ENCODE measurements at regions not wholly inside any gene's neighbourhood (a gene's known extent, or its start where the extent isn't known, plus 50 kb on each side); places are given as distances from the start of the nearest gene placed in this dataset.

GRCh38 chr2:195606179-195606578, 50.8 kb upstream of the SLC39A10 start:
- H3K27me3 Mint-ChIP-seq, result no peaks in the 10 kb centered on the region
- H3K4me3 Mint-ChIP-seq, result no peak overlapping the region
- DNase-seq, result no peak
- no peak overlapping the region for H3K27ac Mint-ChIP-seq
- CTCF ChIA-PET, result no interaction called here
- H3K4me1 Mint-ChIP-seq (ENCODE audit: low read depth), result peaks cover 26% of the 10 kb centered on the region
- no peaks in the 10 kb centered on the region for H3K36me3 Mint-ChIP-seq
- intact Hi-C loops (cut with micrococcal nuclease), result no loop called here
- H3K9me3 Mint-ChIP-seq, result no peaks in the 10 kb centered on the region
- POLR2A ChIA-PET, result no interaction called here

DNA sequence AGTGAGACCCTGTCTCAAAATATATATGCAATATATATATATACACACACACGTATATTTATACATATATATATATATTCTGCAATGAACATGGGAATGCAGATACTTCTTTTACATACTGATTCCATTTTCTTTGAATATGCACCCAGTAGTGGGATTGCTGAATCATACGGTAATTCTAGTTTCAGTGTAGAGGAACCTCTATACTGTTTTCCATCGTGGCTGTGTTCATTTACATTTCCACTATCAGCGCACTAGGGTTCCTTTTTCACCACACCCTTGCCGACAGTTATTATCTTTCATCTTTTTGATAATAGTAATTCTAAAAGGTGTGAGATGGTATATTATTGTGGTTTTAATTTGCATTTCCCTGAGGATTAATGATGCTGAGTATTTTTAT, 52.3 kb upstream of the SLC39A10 start:
- Mint-ChIP-seq H3K27ac (no peak overlapping the region), H3K9me3 (no peaks in the 10 kb centered on the region), H3K4me1 (ENCODE audit: low read depth) (peaks cover 28% of the 10 kb centered on the region), H3K36me3 (no peaks in the 10 kb centered on the region), H3K4me3 (no peak overlapping the region), H3K27me3 (no peaks in the 10 kb centered on the region)
- no peak for DNase-seq
- intact Hi-C loops (cut with micrococcal nuclease), result no loop called here
- ChIA-PET CTCF (no interaction called here), POLR2A (no interaction called here)

- intact Hi-C loops (cut with micrococcal nuclease), result no loop called here
- Mint-ChIP-seq H3K9me3 (no peaks in the 10 kb centered on the region), H3K27ac (no peak overlapping the region), H3K4me1 (ENCODE audit: low read depth) (peaks cover 23% of the 10 kb centered on the region), H3K4me3 (no peak overlapping the region), H3K27me3 (no peaks in the 10 kb centered on the region), H3K36me3 (no peaks in the 10 kb centered on the region)
- CTCF ChIA-PET, result no interaction called here
- POLR2A ChIA-PET, result no interaction called here
- no peak for DNase-seq
Measured at GRCh38 chr2:195603998-195604397, 53.0 kb upstream of the SLC39A10 start.

GRCh38 chr2:195603408-195603807, 53.6 kb upstream of the SLC39A10 start:
- Mint-ChIP-seq H3K9me3 (no peaks in the 10 kb centered on the region), H3K27me3 (no peaks in the 10 kb centered on the region), H3K4me1 (ENCODE audit: low read depth) (peaks cover 17% of the 10 kb centered on the region), H3K4me3 (no peak overlapping the region), H3K27ac (no peak overlapping the region), H3K36me3 (no peaks in the 10 kb centered on the region)
- intact Hi-C loops (cut with micrococcal nuclease), result no loop called here
- no peak for DNase-seq
- ChIA-PET CTCF (interaction anchor here (0.7 kb wide), 1 partner anchor 27 kb away, joined by 4 read pairs; no protein-coding TSS in a partner anchor), POLR2A (no interaction called here)

GRCh38 chr2:195602687-195603086, 54.3 kb upstream of the SLC39A10 start:
- intact Hi-C loops (cut with micrococcal nuclease), result no loop called here
- no peaks in the 10 kb centered on the region for H3K36me3 Mint-ChIP-seq
- peaks cover 17% of the 10 kb centered on the region for H3K4me1 Mint-ChIP-seq (ENCODE audit: low read depth)
- ChIA-PET CTCF (interaction anchor here (0.7 kb wide), 1 partner anchor 26 kb away, joined by 4 read pairs; no protein-coding TSS in a partner anchor), POLR2A (no interaction called here)
- DNase-seq, result no peak
- H3K9me3 Mint-ChIP-seq, result no peaks in the 10 kb centered on the region
- H3K27ac Mint-ChIP-seq, result no peak overlapping the region
- H3K27me3 Mint-ChIP-seq, result no peaks in the 10 kb centered on the region
- H3K4me3 Mint-ChIP-seq, result no peak overlapping the region

DNA sequence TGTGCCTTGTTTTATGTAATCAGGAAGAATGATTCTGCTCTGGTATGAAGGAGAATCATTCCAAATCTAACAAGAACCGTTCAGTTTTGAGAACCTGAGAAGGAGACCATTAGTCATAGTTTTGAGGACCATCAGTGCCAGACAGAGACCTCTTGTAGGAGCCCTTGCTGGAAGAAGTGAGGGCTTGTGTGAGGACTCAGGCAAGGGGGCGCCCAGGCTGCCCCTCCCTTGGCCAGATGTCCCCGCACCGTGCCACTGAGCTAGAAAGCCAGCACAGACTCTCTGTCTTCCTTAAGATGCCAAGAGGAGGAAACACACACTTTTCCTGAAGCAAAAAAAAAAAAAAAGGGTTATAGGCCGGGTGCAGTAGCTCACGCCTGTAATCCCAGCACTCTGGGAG, 55.7 kb upstream of the SLC39A10 start:
- ChIA-PET POLR2A (no interaction called here), CTCF (interaction anchor here (0.8 to 1.6 kb wide), 2 partner anchors 10 to 59 kb away, joined by 3 read pairs; no protein-coding TSS in a partner anchor)
- Mint-ChIP-seq H3K9me3 (no peaks in the 10 kb centered on the region), H3K4me1 (ENCODE audit: low read depth) (peaks cover 17% of the 10 kb centered on the region), H3K4me3 (no peak overlapping the region), H3K36me3 (no peaks in the 10 kb centered on the region), H3K27ac (no peak overlapping the region), H3K27me3 (no peaks in the 10 kb centered on the region)
- intact Hi-C loops (cut with micrococcal nuclease), result no loop called here
- DNase-seq, result no peak

GRCh38 chr2:195600778-195601177, 56.2 kb upstream of the SLC39A10 start:
- POLR2A ChIA-PET, result no interaction called here
- intact Hi-C loops (cut with micrococcal nuclease), result no loop called here
- DNase-seq, result no peak
- H3K27ac Mint-ChIP-seq, result no peak overlapping the region
- no peaks in the 10 kb centered on the region for H3K36me3 Mint-ChIP-seq
- CTCF ChIA-PET, result interaction anchor here (0.8 to 1.6 kb wide), 2 partner anchors 10 to 59 kb away, joined by 3 read pairs; no protein-coding TSS in a partner anchor
- no peak overlapping the region for H3K4me3 Mint-ChIP-seq
- H3K9me3 Mint-ChIP-seq, result peaks cover 1% of the 10 kb centered on the region
- H3K4me1 Mint-ChIP-seq (ENCODE audit: low read depth), result peaks cover 16% of the 10 kb centered on the region
- no peaks in the 10 kb centered on the region for H3K27me3 Mint-ChIP-seq

DNA sequence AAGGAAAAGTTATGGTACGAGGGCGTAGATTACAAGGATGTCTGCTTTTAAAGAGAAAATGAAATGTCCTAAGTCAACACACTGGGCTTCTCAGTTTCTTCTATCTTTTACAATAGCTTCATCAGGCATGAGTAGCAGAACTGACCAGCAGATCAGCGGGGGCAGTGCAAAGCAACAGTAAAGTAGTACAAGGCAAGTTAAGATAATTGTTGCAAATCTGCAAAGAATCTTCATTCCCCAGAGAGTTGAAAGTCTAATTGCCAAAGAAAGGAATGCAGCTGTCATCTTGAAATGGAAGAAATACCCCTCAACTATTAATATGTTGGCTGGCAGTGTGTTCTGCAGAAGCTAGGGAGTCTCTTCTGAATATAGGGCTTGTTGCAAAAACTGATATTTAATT, 60.2 kb upstream of the SLC39A10 start:
- ChIA-PET CTCF (no interaction called here), POLR2A (no interaction called here)
- Mint-ChIP-seq H3K4me1 (ENCODE audit: low read depth) (peaks cover 12% of the 10 kb centered on the region), H3K27me3 (no peaks in the 10 kb centered on the region), H3K4me3 (no peak overlapping the region), H3K27ac (no peak overlapping the region), H3K9me3 (peaks cover 8% of the 10 kb centered on the region), H3K36me3 (no peaks in the 10 kb centered on the region)
- DNase-seq, result no peak
- intact Hi-C loops (cut with micrococcal nuclease), result no loop called here

GRCh38 chr2:195595825-195596224, 61.2 kb upstream of the SLC39A10 start:
- CTCF ChIA-PET, result interaction anchor here (1.3 kb wide), 1 partner anchor 98 kb away, joined by 3 read pairs; no protein-coding TSS in a partner anchor
- Mint-ChIP-seq H3K4me3 (no peak overlapping the region), H3K27ac (no peak overlapping the region), H3K27me3 (no peaks in the 10 kb centered on the region), H3K36me3 (no peaks in the 10 kb centered on the region), H3K9me3 (peaks cover 8% of the 10 kb centered on the region), H3K4me1 (ENCODE audit: low read depth) (peaks cover 8% of the 10 kb centered on the region)
- intact Hi-C loops (cut with micrococcal nuclease), result no loop called here
- DNase-seq, result no peak
- POLR2A ChIA-PET, result no interaction called here

- H3K27ac Mint-ChIP-seq, result no peak overlapping the region
- DNase-seq, result no peak
- intact Hi-C loops (cut with micrococcal nuclease), result no loop called here
- H3K4me3 Mint-ChIP-seq, result no peak overlapping the region
- CTCF ChIA-PET, result interaction anchor here (1.3 kb wide), 1 partner anchor 97 kb away, joined by 3 read pairs; no protein-coding TSS in a partner anchor
- POLR2A ChIA-PET, result no interaction called here
- peaks cover 8% of the 10 kb centered on the region for H3K9me3 Mint-ChIP-seq
- H3K36me3 Mint-ChIP-seq, result no peaks in the 10 kb centered on the region
- peaks cover 8% of the 10 kb centered on the region for H3K4me1 Mint-ChIP-seq (ENCODE audit: low read depth)
- no peaks in the 10 kb centered on the region for H3K27me3 Mint-ChIP-seq
Measured at GRCh38 chr2:195594919-195595694, 61.9 kb upstream of the SLC39A10 start.

- H3K9me3 Mint-ChIP-seq, result peaks cover 8% of the 10 kb centered on the region
- ChIA-PET POLR2A (no interaction called here), CTCF (interaction anchor here (1.3 kb wide), 1 partner anchor 96 kb away, joined by 3 read pairs; no protein-coding TSS in a partner anchor)
- no peak for DNase-seq
- no peaks in the 10 kb centered on the region for H3K36me3 Mint-ChIP-seq
- no peak overlapping the region for H3K4me3 Mint-ChIP-seq
- intact Hi-C loops (cut with micrococcal nuclease), result no loop called here
- no peak overlapping the region for H3K27ac Mint-ChIP-seq
- no peaks in the 10 kb centered on the region for H3K27me3 Mint-ChIP-seq
- peaks cover 8% of the 10 kb centered on the region for H3K4me1 Mint-ChIP-seq (ENCODE audit: low read depth)
Measured at GRCh38 chr2:195594248-195594647, 62.8 kb upstream of the SLC39A10 start.

DNA sequence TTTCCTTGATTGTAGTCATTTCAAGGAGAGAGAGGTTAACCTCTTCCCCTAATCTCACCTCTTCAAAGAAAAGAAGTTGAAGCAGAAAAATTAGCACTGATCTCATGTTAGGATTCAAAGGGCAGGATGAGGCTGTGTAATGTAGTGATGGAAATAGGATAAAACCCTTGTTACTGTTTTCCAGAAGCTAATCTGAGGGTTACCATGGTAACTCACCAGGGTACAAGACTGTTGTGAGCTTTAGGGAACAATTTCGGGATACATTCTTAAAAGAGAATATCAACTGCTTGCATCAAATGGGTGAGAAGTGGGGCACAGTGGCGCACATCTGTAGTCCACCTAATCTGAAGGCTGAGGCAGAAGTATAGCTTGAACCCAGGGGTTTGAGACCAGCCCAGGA, 64.9 kb upstream of the SLC39A10 start:
- H3K36me3 Mint-ChIP-seq, result no peaks in the 10 kb centered on the region
- no peaks in the 10 kb centered on the region for H3K27me3 Mint-ChIP-seq
- H3K4me3 Mint-ChIP-seq, result no peak overlapping the region
- CTCF ChIA-PET, result no interaction called here
- POLR2A ChIA-PET, result no interaction called here
- peaks cover 8% of the 10 kb centered on the region for H3K9me3 Mint-ChIP-seq
- DNase-seq, result no peak
- peaks cover 8% of the 10 kb centered on the region for H3K4me1 Mint-ChIP-seq (ENCODE audit: low read depth)
- intact Hi-C loops (cut with micrococcal nuclease), result no loop called here
- no peak overlapping the region for H3K27ac Mint-ChIP-seq

GRCh38 chr2:195590861-195591205, 66.2 kb upstream of the SLC39A10 start:
- ChIA-PET POLR2A (no interaction called here), CTCF (interaction anchor here (1.3 kb wide), 1 partner anchor 11 kb away, joined by 3 read pairs; no protein-coding TSS in a partner anchor)
- Mint-ChIP-seq H3K27ac (no peak overlapping the region), H3K9me3 (peaks cover 7% of the 10 kb centered on the region), H3K36me3 (no peaks in the 10 kb centered on the region), H3K27me3 (no peaks in the 10 kb centered on the region), H3K4me3 (no peak overlapping the region), H3K4me1 (ENCODE audit: low read depth) (peaks cover 8% of the 10 kb centered on the region)
- no peak for DNase-seq
- intact Hi-C loops (cut with micrococcal nuclease), result no loop called here

Data from activated CD4-positive, alpha-beta memory T cell treated with anti-CD3 and anti-CD28 coated beads for 36 hours (primary cell).